Fibroblast of lung (primary cell): ENCODE measurements at regions not wholly inside any gene's neighbourhood (a gene's known extent, or its start where the extent isn't known, plus 50 kb on each side); places are given as distances from the start of the nearest gene placed in this dataset.

Experiments used
- EZH2 ChIP-seq: IDR thresholded peaks from 2 replicates; pipeline ENCODE4 v1.5.1; 2012; ENCODE audit warnings: low read length, control low read depth, mild to moderate bottlenecking; ENCODE audit errors: missing control alignments
- TF ChIP-seq, protein P1 (sequence below), 2 donors: IDR thresholded peaks in 1 of 2; conservative IDR thresholded peaks in 1 of 2; 1 replicate in 1 of 2; 2 replicates in 1 of 2; pipeline ENCODE4 v1.5.1; 2011 to 2012; ENCODE audit warnings: low read length in 2 of 2, control low read depth in 1 of 2, inconsistent platforms in 1 of 2, low read depth in 1 of 2, mild to moderate bottlenecking in 1 of 2

DNA sequence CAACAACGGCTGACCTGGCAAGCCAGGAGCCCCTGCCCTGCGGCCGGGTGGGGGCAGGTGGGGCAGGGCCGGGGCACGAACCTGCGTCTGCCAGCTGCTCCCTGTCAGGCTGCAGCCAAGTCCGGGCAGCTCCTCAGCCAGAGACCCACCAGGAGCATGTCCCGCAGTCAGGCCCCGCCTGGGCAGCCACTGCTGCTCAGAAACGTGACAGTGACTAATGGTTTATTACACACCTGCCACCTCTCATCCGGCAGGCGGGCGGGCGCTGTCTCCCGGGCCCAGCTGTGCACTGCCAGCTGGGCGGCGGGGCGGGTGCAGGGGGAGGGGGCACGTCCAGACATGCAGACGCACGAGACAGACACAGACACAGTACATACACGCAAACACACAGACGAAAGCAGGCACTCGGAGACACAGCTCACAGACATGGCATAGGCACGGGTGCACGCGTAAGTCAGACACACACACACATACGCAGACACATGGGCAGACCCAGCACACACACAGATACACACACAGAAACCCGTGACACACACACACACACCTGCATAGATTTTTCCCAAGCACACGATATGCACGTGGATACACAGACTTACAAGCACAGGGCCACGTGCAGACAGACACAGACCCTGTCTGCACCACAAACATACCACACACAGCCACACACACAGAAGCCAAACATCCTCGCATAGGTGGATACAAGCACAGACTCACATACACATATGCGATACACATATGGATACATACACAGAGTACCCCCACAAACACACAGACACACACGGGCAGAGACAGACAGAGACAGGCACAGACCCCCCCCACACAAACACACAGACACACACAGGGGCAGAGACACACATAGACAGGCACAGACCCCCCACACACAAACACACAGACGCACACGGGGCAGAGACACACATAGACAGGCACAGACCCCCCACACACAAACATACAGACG lies 248.3 kb upstream of the CIBAR2 start:
- TF ChIP-seq, protein P1, sequence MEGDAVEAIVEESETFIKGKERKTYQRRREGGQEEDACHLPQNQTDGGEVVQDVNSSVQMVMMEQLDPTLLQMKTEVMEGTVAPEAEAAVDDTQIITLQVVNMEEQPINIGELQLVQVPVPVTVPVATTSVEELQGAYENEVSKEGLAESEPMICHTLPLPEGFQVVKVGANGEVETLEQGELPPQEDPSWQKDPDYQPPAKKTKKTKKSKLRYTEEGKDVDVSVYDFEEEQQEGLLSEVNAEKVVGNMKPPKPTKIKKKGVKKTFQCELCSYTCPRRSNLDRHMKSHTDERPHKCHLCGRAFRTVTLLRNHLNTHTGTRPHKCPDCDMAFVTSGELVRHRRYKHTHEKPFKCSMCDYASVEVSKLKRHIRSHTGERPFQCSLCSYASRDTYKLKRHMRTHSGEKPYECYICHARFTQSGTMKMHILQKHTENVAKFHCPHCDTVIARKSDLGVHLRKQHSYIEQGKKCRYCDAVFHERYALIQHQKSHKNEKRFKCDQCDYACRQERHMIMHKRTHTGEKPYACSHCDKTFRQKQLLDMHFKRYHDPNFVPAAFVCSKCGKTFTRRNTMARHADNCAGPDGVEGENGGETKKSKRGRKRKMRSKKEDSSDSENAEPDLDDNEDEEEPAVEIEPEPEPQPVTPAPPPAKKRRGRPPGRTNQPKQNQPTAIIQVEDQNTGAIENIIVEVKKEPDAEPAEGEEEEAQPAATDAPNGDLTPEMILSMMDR (conservative IDR thresholded peaks at IDR 0.05 in 1 of 2, IDR thresholded peaks at IDR 0.05 in 1 of 2; ENCODE audit: low read depth in 1 of 2, low read length in 2 of 2), result no peak
- no peak for TF ChIP-seq EZH2
